SK-N-SH (cell line): ENCODE measurements at regions not wholly inside any gene's neighbourhood (a gene's known extent, or its start where the extent isn't known, plus 50 kb on each side); places are given as distances from the start of the nearest gene placed in this dataset.

Experiments
- CTCF ChIA-PET: fragments of 300-600, 350-600 bp; formaldehyde crosslinking; extraction: SDS; loops from one replicate; lab custom pipeline; 2021; lab: Yijun Ruan, JAX
- POLR2A ChIA-PET: fragments of 350-600 bp; sonication (Branson Sonifier 250); formaldehyde crosslinking; extraction: SDS; loops from one replicate; lab custom pipeline; 2020; ENCODE audit warnings: antibody characterized with exemption, inconsistent platforms; lab: Yijun Ruan, JAX
- DNase-seq: peaks from one replicate; pipeline ENCODE4 v3.0.0; 2012
- H2AFZ ChIP-seq: fragments of 200-600 bp; sonication (generic); 2 replicates; pipeline ENCODE4 v1.8.1; 2016; ENCODE audit warnings: antibody characterized with exemption, mild to moderate bottlenecking, low read depth
- H3F3A ChIP-seq: fragments of 200-600 bp; sonication (generic); replicated peaks from 2 replicates; pipeline ENCODE3; 2016; ENCODE audit warnings: antibody characterized with exemption, mild to moderate bottlenecking; ENCODE audit not compliant: insufficient read depth
- H3K27ac ChIP-seq, 2 experiments: fragments of 200-500 bp in 1 of 2; fragments of 200-600 bp in 1 of 2; sonication (Bioruptor generic) in 1 of 2; sonication (generic), shearing (Covaris generic) in 1 of 2; 2 replicates each; pipeline versions ENCODE4 v1.5.1 to v1.6.1; 2014 to 2016; ENCODE audit warnings: low read depth in 2 of 2, inconsistent platforms in 1 of 2, low read length in 1 of 2, mild to moderate bottlenecking in 1 of 2, mixed read lengths in 1 of 2
- H3K27me3 ChIP-seq: fragments of 200-600 bp; sonication (generic), shearing (Covaris generic); 2 replicates; pipeline ENCODE4 v1.6.1; 2016; ENCODE audit warnings: mixed run types; ENCODE audit not compliant: insufficient read depth
- H3K36me3 ChIP-seq, 2 experiments: fragments of 200-500 bp in 1 of 2; fragments of 200-600 bp in 1 of 2; sonication (Bioruptor generic) in 1 of 2; sonication (generic) in 1 of 2; replicated peaks in 1 of 2; 2 replicates each; pipeline versions ENCODE3 to v1.5.1; 2014 to 2016; ENCODE audit warnings: low read length in 1 of 2, mild to moderate bottlenecking in 1 of 2; ENCODE audit not compliant: insufficient read depth in 2 of 2, control insufficient read depth in 1 of 2
- H3K4me1 ChIP-seq, 2 experiments: fragments of 200-500 bp in 1 of 2; fragments of 200-600 bp in 1 of 2; sonication (Bioruptor generic) in 1 of 2; sonication (generic), shearing (Covaris generic) in 1 of 2; 2 replicates each; pipeline versions ENCODE4 v1.5.1 to v1.6.1; 2014 to 2016; ENCODE audit warnings: low read depth in 1 of 2, low read length in 1 of 2, mixed run types in 1 of 2; ENCODE audit not compliant: insufficient read depth in 2 of 2, control insufficient read depth in 1 of 2
- H3K4me2 ChIP-seq: fragments of 200-600 bp; sonication (generic), shearing (Covaris generic); 2 replicates; pipeline ENCODE4 v1.6.1; 2017; ENCODE audit warnings: mixed run types
- H3K4me3 ChIP-seq, 2 experiments: fragments of 200-500 bp in 1 of 2; fragments of 200-600 bp in 1 of 2; sonication (Bioruptor generic) in 1 of 2; sonication (generic), shearing (Covaris generic) in 1 of 2; 2 replicates each; pipeline versions ENCODE4 v1.5.1 to v1.8.1; 2014 to 2016; ENCODE audit warnings: low read depth in 2 of 2, inconsistent platforms in 1 of 2, low read length in 1 of 2, mild to moderate bottlenecking in 1 of 2, mixed read lengths in 1 of 2, moderate library complexity in 1 of 2
- H3K79me2 ChIP-seq: fragments of 200-600 bp; sonication (generic); 2 replicates; pipeline ENCODE4 v1.8.1; 2017; ENCODE audit warnings: mild to moderate bottlenecking; ENCODE audit not compliant: insufficient read depth
- H3K9ac ChIP-seq: fragments of 200-600 bp; sonication (generic); 2 replicates; pipeline ENCODE4 v1.6.1; 2017; ENCODE audit warnings: mixed run types
- H3K9me2 ChIP-seq: fragments of 200-600 bp; sonication (generic); 2 replicates; pipeline ENCODE4 v1.6.1; 2017; ENCODE audit warnings: mixed run types
- H3K9me3 ChIP-seq: fragments of 200-600 bp; sonication (generic); 2 replicates; pipeline ENCODE4 v1.6.1; 2017; ENCODE audit warnings: mixed run types, mild to moderate bottlenecking, moderate library complexity
- H4K20me1 ChIP-seq: fragments of 200-600 bp; sonication (generic); 2 replicates; pipeline ENCODE4 v1.6.1; 2017; ENCODE audit warnings: mild to moderate bottlenecking, mixed run types; ENCODE audit not compliant: insufficient read depth
- CHD2 ChIP-seq: fragments of 150-350 bp; IDR thresholded peaks from 2 replicates; pipeline ENCODE4 v1.6.1; 2018; ENCODE audit warnings: low read length; ENCODE audit not compliant: partially characterized antibody
- CTCF ChIP-seq: fragments of 200-600 bp; sonication (generic); IDR thresholded peaks from 2 replicates; pipeline ENCODE4 v1.6.1; 2017; ENCODE audit warnings: antibody characterized with exemption, mild to moderate bottlenecking, moderate library complexity
- FOXM1 ChIP-seq: IDR thresholded peaks from 2 replicates; pipeline ENCODE4 v1.4.0; 2012; ENCODE audit warnings: low read depth, mild to moderate bottlenecking
- GATA2 ChIP-seq: sonication (generic); formaldehyde crosslinking; IDR thresholded peaks from 2 replicates; pipeline ENCODE4 v1.5.0; 2020; ENCODE audit warnings: mild to moderate bottlenecking, missing genetic modification reagents
- IRF3 ChIP-seq: fragments of 150-350 bp; IDR thresholded peaks from 2 replicates; pipeline ENCODE4 v1.6.1; 2016; ENCODE audit warnings: mild to moderate bottlenecking, low read depth, low read length
- JUND ChIP-seq: IDR thresholded peaks from 2 replicates; pipeline ENCODE4 v1.4.0; 2012
- MEF2A ChIP-seq: IDR thresholded peaks from 2 replicates; pipeline ENCODE4 v1.4.0; 2012; ENCODE audit warnings: low read depth, borderline replicate concordance
- MXI1 ChIP-seq: IDR thresholded peaks from 2 replicates; pipeline ENCODE4 v1.6.1; 2012; ENCODE audit warnings: mild to moderate bottlenecking, low read depth, low read length, improper control_type of control experiment
- NRF1 ChIP-seq: IDR thresholded peaks from 2 replicates; pipeline ENCODE4 v1.6.1; 2012; ENCODE audit warnings: low read depth, mild to moderate bottlenecking, low read length
- PBX3 ChIP-seq: IDR thresholded peaks from 2 replicates; pipeline ENCODE4; 2012
- POLR2AphosphoS5 ChIP-seq: IDR thresholded peaks from 2 replicates; pipeline ENCODE4 v1.6.1; 2012; ENCODE audit warnings: low read depth, low read length
- REST ChIP-seq: IDR thresholded peaks from 2 replicates; pipeline ENCODE4 v1.6.1; 2012; ENCODE audit warnings: mild to moderate bottlenecking, low read depth, low read length, moderate library complexity
- TCF12 ChIP-seq: IDR thresholded peaks from 2 replicates; pipeline ENCODE4 v1.4.0; 2012
- WGBS: methylation state at CpG from one replicate; pipeline ENCODE4 v1.1.6; 2017; ENCODE audit warnings: low lambda C conversion rate; 5-methylcytosine and 5-hydroxymethylcytosine counted together
- TF ChIP-seq, protein P1 (sequence below): fragments of 150-350 bp; IDR thresholded peaks from 2 replicates; pipeline ENCODE4 v1.6.1; 2017; ENCODE audit warnings: antibody characterized with exemption, low read length, low read depth, borderline replicate concordance

GRCh38 chr10:33485276-33485675 is 150.8 kb upstream of the NRP1 start:
- H3K27ac ChIP-seq, result no peak overlapping the region
- no peak overlapping the region for H3K4me2 ChIP-seq
- no peaks in the 10 kb centered on the region for H3K27me3 ChIP-seq
- H3K9me2 ChIP-seq, result no peaks in the 10 kb centered on the region
- CTCF ChIA-PET, result no interaction called here
- TF ChIP-seq TCF12, result no peak
- TF ChIP-seq IRF3, result no peak
- TF ChIP-seq REST, result no peak
- TF ChIP-seq CTCF, result no peak
- TF ChIP-seq PBX3, result no peak
- no peak for TF ChIP-seq GATA2
- TF ChIP-seq NRF1, result no peak
- TF ChIP-seq MXI1, result no peak
- TF ChIP-seq MEF2A, result no peak
- TF ChIP-seq, all 33 proteins: peak for 0
- no peak overlapping the region for H3K4me3 ChIP-seq
- POLR2A ChIA-PET, result no interaction called here
- no peaks in the 10 kb centered on the region; a peak in 1 of 4 replicates for H3K4me1 ChIP-seq
- H3K36me3 ChIP-seq, result no peaks in the 10 kb centered on the region
- H3F3A ChIP-seq, result no peaks in the 10 kb centered on the region
- H3K9me3 ChIP-seq, result no peaks in the 10 kb centered on the region
- no peak overlapping the region for H3K9ac ChIP-seq
- H4K20me1 ChIP-seq, result no peaks in the 10 kb centered on the region
- DNase-seq, result no peak
- no peaks in the 10 kb centered on the region for H3K79me2 ChIP-seq
- no peak overlapping the region for H2AFZ ChIP-seq
- 86% methylated on average over 3 of the region's 3 CpGs for WGBS

DNA sequence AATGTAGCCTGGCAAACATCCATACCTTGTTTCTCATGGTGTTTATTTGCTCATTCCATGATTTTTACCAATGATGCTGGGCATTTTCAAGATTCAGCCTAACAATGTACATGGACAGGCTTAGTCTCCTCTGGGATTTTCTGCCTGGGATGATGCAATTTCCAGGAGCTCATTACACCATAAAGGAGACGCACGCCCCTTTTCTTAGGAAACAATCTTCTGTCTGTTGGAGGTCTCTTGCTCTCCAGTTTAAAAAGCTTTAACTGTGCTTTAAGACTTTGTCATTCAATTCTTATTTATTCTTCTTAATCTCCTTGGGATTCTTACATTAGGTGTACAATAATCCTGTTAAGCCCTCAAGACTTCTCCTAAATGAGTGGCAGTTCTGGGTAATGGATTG is 150.3 kb upstream of the NRP1 start:
- no peak overlapping the region for H3K4me2 ChIP-seq
- ChIA-PET POLR2A (no interaction called here), CTCF (no interaction called here)
- no peaks in the 10 kb centered on the region for H3K79me2 ChIP-seq
- no peaks in the 10 kb centered on the region for H4K20me1 ChIP-seq
- H3K27me3 ChIP-seq, result no peaks in the 10 kb centered on the region
- H3K27ac ChIP-seq, result no peak overlapping the region
- H3K4me3 ChIP-seq, result no peak overlapping the region
- 88% methylated on average over 2 of the region's 2 CpGs for WGBS
- no peak for DNase-seq
- H3K36me3 ChIP-seq, result no peaks in the 10 kb centered on the region
- no peaks in the 10 kb centered on the region; a peak in 1 of 4 replicates for H3K4me1 ChIP-seq
- no peaks in the 10 kb centered on the region for H3K9me2 ChIP-seq
- H3F3A ChIP-seq, result no peaks in the 10 kb centered on the region
- no peak overlapping the region for H2AFZ ChIP-seq
- no peaks in the 10 kb centered on the region for H3K9me3 ChIP-seq
- no peak overlapping the region for H3K9ac ChIP-seq
- TF ChIP-seq CHD2 (no peak), IRF3 (no peak), POLR2AphosphoS5 (no peak), PBX3 (no peak), JUND (no peak), FOXM1 (no peak)
- TF ChIP-seq, protein P1, sequence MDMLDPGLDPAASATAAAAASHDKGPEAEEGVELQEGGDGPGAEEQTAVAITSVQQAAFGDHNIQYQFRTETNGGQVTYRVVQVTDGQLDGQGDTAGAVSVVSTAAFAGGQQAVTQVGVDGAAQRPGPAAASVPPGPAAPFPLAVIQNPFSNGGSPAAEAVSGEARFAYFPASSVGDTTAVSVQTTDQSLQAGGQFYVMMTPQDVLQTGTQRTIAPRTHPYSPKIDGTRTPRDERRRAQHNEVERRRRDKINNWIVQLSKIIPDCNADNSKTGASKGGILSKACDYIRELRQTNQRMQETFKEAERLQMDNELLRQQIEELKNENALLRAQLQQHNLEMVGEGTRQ, result no peak
